HEK293T (cell line): ENCODE measurements at regions not wholly inside any gene's neighbourhood (a gene's known extent, or its start where the extent isn't known, plus 50 kb on each side); places are given as distances from the start of the nearest gene placed in this dataset.

Experiments used
- CTCF ChIA-PET: fragments of 350-600 bp; formaldehyde crosslinking; extraction: SDS; loops from one replicate; lab custom pipeline; 2021; ENCODE audit warnings: antibody characterized with exemption, inconsistent platforms; lab: Yijun Ruan, JAX
- POLR2A ChIA-PET: fragments of 350-600 bp; formaldehyde crosslinking; extraction: SDS; loops from one replicate; lab custom pipeline; 2020; ENCODE audit warnings: antibody characterized with exemption, inconsistent platforms; lab: Yijun Ruan, JAX
- DNase-seq: peaks from one replicate; pipeline ENCODE4 v3.0.0; 2012; ENCODE audit warnings: mixed read lengths; ENCODE audit errors: extremely low spot score
- ARNT ChIP-seq: fragments of 450-650 bp; IDR thresholded peaks from 2 replicates; pipeline ENCODE4 v1.6.1; 2017; ENCODE audit warnings: mild to moderate bottlenecking
- BHLHE40 ChIP-seq: fragments of 450-650 bp; IDR thresholded peaks from 2 replicates; pipeline ENCODE4 v1.6.1; 2016; ENCODE audit warnings: mild to moderate bottlenecking, moderate library complexity, borderline replicate concordance
- CTBP1 ChIP-seq: fragments of 450-650 bp; IDR thresholded peaks from 2 replicates; pipeline ENCODE4 v1.6.1; 2016; ENCODE audit warnings: borderline replicate concordance
- ELF4 ChIP-seq: fragments of 450-650 bp; IDR thresholded peaks from 2 replicates; pipeline ENCODE4 v1.6.1; 2017; ENCODE audit warnings: antibody characterized with exemption
- FOXA1 ChIP-seq: fragments of 450-650 bp; IDR thresholded peaks from 2 replicates; pipeline ENCODE4 v1.6.1; 2016; ENCODE audit warnings: mild to moderate bottlenecking
- FOXK2 ChIP-seq: fragments of 450-650 bp; IDR thresholded peaks from 2 replicates; pipeline ENCODE4 v1.6.1; 2016; ENCODE audit warnings: mild to moderate bottlenecking
- FOXM1 ChIP-seq: fragments of 450-650 bp; IDR thresholded peaks from 2 replicates; pipeline ENCODE4 v1.6.1; 2017; ENCODE audit warnings: mild to moderate bottlenecking, borderline replicate concordance
- HDGF ChIP-seq: fragments of 450-650 bp; IDR thresholded peaks from 2 replicates; pipeline ENCODE4 v1.6.1; 2017; ENCODE audit warnings: antibody characterized with exemption, borderline replicate concordance
- L3MBTL2 ChIP-seq: fragments of 450-650 bp; conservative IDR thresholded peaks from 2 replicates; pipeline ENCODE4 v1.6.1; 2016; ENCODE audit warnings: mild to moderate bottlenecking
- LEF1 ChIP-seq: fragments of 450-650 bp; IDR thresholded peaks from 2 replicates; pipeline ENCODE4 v1.6.1; 2017; ENCODE audit warnings: mild to moderate bottlenecking, borderline replicate concordance
- NFRKB ChIP-seq: fragments of 450-650 bp; IDR thresholded peaks from 2 replicates; pipeline ENCODE4 v1.6.1; 2016; ENCODE audit warnings: mild to moderate bottlenecking, moderate library complexity
- PKNOX1 ChIP-seq: fragments of 450-650 bp; IDR thresholded peaks from 2 replicates; pipeline ENCODE4 v1.6.1; 2016
- SP1 ChIP-seq: fragments of 450-650 bp; IDR thresholded peaks from 2 replicates; pipeline ENCODE4 v1.6.1; 2017
- SUZ12 ChIP-seq: fragments of 450-650 bp; IDR thresholded peaks from 2 replicates; pipeline ENCODE4 v1.6.1; 2016; ENCODE audit warnings: mild to moderate bottlenecking
- TARDBP ChIP-seq: fragments of 450-650 bp; IDR thresholded peaks from 2 replicates; pipeline ENCODE4 v1.6.1; 2016
- ZNF384 ChIP-seq: fragments of 450-650 bp; IDR thresholded peaks from 2 replicates; pipeline ENCODE4 v1.6.1; 2016

GRCh38 chr3:72558001-72558400, 290.2 kb downstream of the SHQ1 start:
- ChIA-PET POLR2A (interaction anchor here (0.6 kb wide), 1 partner anchor 316 kb away, joined by 3 read pairs; no protein-coding TSS in a partner anchor), CTCF (no interaction called here)
- DNase-seq: no peak
- TF ChIP-seq FOXM1: no peak
- no peak for TF ChIP-seq FOXK2
- TF ChIP-seq TARDBP: no peak
- no peak for TF ChIP-seq CTBP1
- no peak for TF ChIP-seq BHLHE40
- TF ChIP-seq L3MBTL2: no peak
- no peak for TF ChIP-seq NFRKB

- no peak for TF ChIP-seq ELF4
- no peak for TF ChIP-seq ARNT
- no peak for TF ChIP-seq CTBP1
- TF ChIP-seq FOXA1: no peak
- TF ChIP-seq LEF1: no peak
- TF ChIP-seq SP1: no peak
- TF ChIP-seq L3MBTL2: no peak
- TF ChIP-seq ZNF384: no peak
- no peak for TF ChIP-seq BHLHE40
- no peak for TF ChIP-seq PKNOX1
- TF ChIP-seq HDGF: no peak
- TF ChIP-seq TARDBP: no peak
- no peak for TF ChIP-seq FOXM1
- no peak for TF ChIP-seq NFRKB
- TF ChIP-seq SUZ12: no peak
- TF ChIP-seq FOXK2: no peak
- ChIA-PET POLR2A (no interaction called here), CTCF (no interaction called here)
- DNase-seq: no peak
Observed at GRCh38 chr3:72555714-72556113, 292.5 kb downstream of the SHQ1 start.

- TF ChIP-seq SP1 (no peak), SUZ12 (no peak), L3MBTL2 (no peak), ZNF384 (no peak), BHLHE40 (no peak), HDGF (no peak), LEF1 (no peak), FOXA1 (no peak), ELF4 (no peak), NFRKB (no peak), FOXK2 (no peak)
- DNase-seq: no peak
- ChIA-PET POLR2A (no interaction called here), CTCF (no interaction called here)
Observed at GRCh38 chr3:72554689-72555088, 293.6 kb downstream of the SHQ1 start.

- DNase-seq: no peak
- POLR2A ChIA-PET: no interaction called here
- CTCF ChIA-PET: no interaction called here
- TF ChIP-seq ELF4 (no peak), BHLHE40 (no peak)
Observed at GRCh38 chr3:72553298-72553697, 294.9 kb downstream of the SHQ1 start.

GRCh38 chr3:72550582-72551262, 297.5 kb downstream of the SHQ1 start:
- ChIA-PET POLR2A (no interaction called here), CTCF (interaction anchor here (0.7 kb wide), 1 partner anchor 271 kb away, joined by 3 read pairs; no protein-coding TSS in a partner anchor)
- TF ChIP-seq HDGF (no peak), LEF1 (no peak), ARNT (no peak), ELF4 (no peak)
- no peak for DNase-seq

- ChIA-PET CTCF (no interaction called here), POLR2A (no interaction called here)
- TF ChIP-seq SUZ12 (no peak), ELF4 (no peak), PKNOX1 (no peak), FOXK2 (no peak), ARNT (no peak), SP1 (no peak)
- DNase-seq: no peak
Observed at GRCh38 chr3:72549761-72550581, 298.3 kb downstream of the SHQ1 start.

- ChIA-PET CTCF (no interaction called here), POLR2A (no interaction called here)
- no peak for TF ChIP-seq L3MBTL2
- no peak for TF ChIP-seq SP1
- no peak for TF ChIP-seq CTBP1
- no peak for TF ChIP-seq ELF4
- no peak for TF ChIP-seq ZNF384
- no peak for TF ChIP-seq FOXA1
- no peak for TF ChIP-seq SUZ12
- no peak for TF ChIP-seq BHLHE40
- TF ChIP-seq PKNOX1: no peak
- no peak for TF ChIP-seq LEF1
- no peak for TF ChIP-seq FOXK2
- no peak for DNase-seq
Observed at GRCh38 chr3:72548981-72549380, 299.3 kb downstream of the SHQ1 start.
